GM18511 (cell line): ENCODE measurements at regions not wholly inside any gene's neighbourhood (a gene's known extent, or its start where the extent isn't known, plus 50 kb on each side); places are given as distances from the start of the nearest gene placed in this dataset.
"Not testable (repeated sequence)": the region's sequence is repeated elsewhere in the genome, so short reads cannot be mapped to it uniquely, and the experiment has no call there.

ENCODE experiments used
- ATAC-seq: cut with Tn5 transposase; IDR thresholded peaks from one replicate; pipeline ENCODE4 v1.9.1; 2021; ENCODE audit warnings: mild to moderate bottlenecking, moderate library complexity; ENCODE audit not compliant: unreplicated experiment

DNA sequence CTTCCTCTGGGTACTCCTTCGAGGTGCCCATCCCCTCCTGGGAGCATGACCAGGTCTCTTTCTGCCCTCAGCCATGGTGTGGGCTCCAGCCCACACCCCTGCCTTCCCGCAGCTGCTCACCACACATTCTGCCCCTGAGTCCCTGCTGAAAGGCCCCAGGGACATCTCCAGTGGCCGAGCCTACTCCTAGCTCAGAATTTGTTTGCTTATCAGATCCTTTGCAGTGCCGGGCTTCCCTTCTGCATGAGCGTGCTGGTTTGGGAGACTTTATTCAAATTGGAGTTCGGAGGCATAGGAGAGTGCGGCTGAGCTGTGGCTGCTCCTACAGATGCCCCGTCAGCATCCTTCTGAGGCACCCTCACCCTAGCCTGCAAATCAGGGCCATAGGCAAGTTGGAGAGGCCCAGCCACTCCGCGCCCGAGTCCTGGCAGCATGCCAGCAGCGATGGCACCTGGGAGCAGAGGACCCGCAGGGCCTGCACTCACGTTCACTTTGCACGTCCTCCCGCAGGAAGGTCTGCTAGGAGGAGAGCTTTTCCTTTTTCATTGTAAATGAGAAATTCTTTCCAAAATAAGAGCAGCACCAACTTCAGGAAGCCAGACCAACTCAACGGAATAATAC, 327.3 kb downstream of the QKI start:
- ATAC-seq = no peak

DNA sequence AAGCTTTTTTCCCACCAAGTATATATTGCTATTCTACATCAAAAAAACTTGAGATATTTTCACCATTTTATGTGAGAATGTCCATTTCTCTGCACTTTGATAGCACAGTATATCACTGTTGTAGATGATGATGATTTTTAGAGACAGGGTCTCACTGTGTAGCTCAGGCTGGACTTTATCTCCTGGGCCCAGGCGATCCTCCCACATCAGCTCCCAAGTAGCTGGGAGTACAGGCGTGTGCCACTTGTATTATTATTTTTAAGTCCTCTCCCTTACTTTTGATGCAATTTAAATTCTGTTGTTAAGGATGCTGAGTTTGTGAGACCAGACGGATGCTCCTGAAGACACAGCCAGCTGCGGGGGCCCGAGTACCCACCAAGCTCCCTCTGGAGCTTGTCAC, 326.8 kb downstream of the QKI start:
- ATAC-seq = no peak

DNA sequence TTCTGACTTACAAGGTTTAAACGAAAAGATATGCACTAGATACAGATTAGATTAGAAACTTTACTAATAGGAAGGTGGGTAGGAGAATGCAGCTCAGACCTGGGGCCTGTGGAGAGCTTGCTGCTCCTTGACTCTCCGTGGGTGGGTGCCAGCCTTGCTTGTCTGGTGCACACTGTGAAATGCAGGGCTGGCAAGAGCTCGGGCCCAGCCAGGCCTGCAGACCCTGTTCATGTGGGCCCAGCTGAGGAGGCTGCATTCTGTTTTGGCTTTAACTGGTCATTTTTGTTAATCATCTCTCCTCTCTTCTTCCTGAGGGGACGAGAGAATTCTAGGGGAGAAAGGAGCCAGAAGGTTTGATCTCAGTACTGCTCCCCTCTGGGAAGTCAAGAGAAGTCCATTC, 325.4 kb downstream of the QKI start:
- ATAC-seq = no peak

DNA sequence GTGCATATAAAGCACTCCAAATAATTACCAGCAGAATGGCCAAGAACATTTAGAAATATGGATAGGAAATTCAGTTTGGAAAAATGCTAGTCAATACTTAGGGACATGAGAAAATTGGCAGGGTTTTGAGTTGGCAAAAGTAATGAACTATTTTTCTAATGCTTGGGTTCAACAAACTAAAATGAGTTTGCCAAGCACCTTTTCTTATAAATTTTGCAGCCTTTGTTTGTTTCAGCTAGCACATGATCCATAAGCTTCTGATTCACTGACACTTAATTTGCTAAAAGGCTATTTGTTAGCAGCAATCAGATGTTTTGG, 324.8 kb downstream of the QKI start:
- ATAC-seq = no peak

DNA sequence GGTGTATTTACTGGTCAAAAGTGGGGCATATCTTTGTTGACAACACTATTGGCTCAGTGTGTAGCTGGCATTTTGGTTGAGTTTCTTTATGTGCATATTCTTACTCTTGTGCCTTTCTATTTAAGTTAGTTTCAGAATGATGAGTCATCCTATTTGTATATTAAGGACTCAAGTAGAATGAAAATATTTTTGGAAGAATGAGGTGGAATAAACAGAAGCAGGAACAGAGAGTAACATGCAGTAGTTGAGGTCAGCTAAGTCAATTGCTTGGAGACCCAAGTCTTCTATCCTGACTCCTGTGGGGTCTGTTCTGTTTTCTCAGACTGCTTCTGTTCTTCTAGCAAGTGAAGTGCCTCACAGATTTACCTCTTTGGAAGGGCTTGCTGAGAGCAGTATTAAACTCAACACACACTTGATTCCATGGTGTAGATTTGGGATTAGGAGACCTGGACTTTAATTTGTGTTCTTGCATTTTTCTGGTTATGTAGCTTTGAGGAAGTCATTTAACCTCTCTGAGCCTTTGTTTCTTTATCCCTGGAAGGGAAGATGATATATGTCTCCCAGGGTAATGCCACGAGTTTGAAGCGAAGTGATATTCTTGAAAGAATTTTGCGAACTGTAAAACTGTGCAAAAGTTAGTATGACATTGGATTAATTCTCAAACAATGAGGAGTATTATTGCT, 324.3 kb downstream of the QKI start:
- ATAC-seq = peak; percentile 67

DNA sequence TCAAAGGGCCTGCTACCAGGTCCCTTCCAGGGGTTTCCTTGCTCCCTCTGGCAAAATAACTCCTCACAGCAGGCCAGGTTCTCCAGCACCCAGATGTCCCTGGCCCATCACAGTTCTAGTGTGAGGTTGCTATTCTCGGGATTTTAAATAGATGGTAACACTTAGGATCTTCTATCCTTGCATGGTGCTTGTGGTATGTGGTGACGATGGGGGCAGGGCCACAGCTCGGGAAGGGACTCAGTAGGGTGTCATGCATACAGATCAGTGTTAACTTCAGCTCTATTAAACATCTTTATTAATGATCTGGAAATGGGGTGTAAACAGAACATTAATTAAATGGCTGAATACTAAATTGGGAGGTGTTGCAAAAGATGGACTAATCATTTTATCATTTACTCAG, 323.8 kb downstream of the QKI start:
- ATAC-seq = no peak

DNA sequence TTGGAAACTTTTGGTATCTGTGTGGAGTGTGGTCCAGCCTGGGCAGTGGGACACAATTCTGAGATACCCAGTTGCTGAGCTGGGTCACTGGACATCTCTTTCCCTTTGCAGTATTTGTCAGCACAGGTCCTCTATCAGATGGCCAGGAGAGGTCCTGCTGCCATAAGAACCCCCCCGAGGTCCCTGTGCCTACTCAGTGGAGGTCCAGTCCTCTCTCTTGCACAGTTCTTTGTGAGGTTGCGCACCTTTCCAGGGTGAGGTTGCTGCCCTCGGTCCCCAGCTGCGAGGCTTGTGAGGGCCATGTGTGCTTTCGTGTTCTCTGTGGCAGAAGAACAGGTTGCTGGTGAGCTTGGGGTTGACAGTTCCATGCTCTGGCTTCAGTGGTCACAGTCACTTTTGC, 320.6 kb downstream of the QKI start:
- ATAC-seq = no peak

DNA sequence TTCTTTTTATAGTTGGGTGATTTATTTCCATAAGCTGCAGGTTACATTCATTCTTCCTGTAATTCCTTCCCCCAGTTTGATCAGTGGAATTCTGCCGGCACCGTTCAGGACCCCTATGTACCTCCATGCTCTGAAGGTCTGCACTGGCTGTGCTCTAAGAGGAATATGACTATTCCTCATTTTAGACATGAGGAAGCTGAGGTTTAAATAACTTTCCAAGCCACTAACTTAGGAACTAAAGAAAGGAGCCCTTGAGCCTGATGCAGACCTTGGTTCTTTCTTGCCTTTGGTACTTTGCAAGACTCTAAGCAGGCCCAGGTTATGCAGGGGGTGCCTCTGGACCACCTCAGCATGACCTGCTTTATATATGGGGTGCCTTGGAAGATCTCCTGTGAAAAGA, 318.5 kb downstream of the QKI start:
- ATAC-seq = no peak

DNA sequence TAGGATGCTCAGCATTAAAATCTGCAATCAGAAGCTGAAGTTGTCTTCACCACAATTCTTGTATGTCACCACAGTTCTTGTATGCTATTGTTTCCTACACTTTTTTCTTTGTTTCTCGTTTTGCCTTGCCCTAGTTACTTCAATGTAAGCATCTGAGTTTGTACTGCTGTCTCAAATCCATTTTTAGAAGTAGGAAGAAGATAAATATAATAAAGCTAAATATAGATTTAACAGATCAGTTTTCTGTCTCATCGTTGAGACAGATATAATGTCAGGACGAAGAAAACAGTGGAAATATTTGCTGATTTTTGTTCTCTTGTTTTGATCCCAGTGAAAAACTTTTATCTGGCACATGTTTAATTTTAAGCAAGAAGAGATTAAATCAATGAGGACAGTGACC, 318.0 kb downstream of the QKI start:
- no peak for ATAC-seq

DNA sequence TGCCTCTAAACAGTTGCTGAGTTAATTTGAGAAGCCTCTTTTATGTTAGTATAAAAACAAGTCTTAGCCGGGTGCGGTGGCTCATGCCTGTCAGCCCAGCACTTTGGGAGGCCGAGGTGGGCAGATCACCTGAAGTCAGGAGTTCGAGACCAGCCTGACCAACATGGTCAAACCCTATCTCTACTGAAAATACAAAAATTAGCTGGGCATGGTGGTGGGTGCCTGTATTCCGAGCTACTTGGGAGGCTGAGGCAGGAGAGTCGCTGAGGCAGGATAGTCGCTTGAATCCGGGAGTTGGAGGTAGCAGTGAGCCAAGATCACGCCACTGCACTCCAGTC, 317.5 kb downstream of the QKI start:
- ATAC-seq = not testable (repeated sequence)

DNA sequence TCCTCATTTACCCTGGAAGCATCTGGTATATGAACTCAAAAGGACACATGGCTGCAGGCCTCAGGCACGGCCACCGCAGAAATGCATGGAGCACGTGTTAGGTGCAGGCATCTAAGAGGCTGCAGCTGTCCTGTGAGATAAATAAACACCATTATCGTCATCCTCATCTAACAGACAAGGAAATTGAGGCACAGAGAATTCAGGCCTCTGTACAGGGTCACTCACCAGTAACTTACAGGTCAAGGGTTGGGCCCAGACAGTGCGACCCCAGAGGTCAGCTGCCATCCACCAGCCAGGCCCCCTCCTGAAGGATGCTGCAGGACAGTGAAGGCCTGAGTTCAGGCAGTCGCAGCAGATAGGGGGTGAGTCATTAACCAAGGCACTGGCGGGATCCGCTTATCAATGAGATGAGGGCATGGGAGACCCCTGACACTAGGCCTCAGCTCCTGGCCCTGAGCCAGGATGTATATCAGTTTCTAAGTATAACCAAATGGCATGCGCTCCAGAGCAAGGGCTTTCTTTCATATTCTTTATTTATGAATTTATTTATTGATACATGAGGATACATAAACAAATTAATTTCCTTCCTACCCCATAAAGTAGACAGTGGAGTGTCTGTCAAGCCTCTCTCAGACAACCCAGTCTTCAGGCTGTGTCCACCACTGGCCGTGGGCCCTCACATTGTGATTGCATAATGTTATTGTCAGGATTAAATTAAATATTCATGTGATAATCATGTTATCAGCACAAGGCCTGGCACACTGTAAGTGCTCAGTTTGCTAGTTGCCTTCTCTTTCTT, 316.9 kb downstream of the QKI start:
- ATAC-seq = no peak

DNA sequence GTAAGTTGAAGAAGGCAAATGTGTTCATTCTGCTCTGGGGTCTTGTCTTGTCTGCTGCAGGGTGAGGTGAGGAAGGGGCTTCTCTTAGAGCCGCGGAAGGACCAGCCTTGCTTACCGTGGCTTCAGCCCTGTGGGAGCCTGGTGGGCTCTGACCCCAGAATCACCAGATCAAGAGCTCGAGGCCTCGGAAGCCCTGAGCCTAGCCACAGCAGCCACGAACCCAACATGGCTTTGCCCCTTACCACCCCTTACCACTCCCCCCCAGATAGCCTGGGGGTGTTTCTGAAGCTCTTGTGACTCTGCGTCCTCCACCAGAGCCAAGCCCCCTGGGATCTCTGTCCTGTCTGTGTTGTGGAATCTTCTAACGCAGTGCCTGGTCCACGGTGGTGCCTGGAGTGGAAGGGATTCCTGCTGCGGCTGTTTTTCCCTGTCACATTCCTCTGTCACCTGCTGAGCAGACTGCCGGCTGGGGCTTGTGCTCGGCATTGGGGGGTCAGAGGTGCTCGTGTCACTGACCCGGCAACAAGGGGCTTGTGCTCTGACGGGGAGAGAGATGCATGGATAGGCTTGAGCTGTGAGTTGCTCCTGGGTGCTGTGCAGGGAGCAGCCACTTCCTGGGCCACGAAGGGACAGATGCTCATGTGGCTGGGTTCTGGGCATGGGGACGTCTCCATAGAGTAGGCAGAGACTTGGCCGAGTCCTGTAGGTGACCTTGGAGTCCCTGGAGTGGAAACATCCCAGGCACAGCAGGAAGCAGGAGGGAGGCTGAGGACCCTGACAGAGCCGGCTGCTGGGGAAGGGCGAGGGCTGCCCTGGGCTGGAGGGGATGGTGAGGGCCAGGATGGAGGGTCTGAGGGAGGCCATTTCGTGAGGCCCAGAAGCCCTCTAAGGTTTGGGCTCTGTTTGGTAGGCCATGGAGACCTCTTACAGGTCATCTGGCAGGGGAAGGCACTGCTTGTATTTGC, 316.0 kb downstream of the QKI start:
- ATAC-seq = no peak

DNA sequence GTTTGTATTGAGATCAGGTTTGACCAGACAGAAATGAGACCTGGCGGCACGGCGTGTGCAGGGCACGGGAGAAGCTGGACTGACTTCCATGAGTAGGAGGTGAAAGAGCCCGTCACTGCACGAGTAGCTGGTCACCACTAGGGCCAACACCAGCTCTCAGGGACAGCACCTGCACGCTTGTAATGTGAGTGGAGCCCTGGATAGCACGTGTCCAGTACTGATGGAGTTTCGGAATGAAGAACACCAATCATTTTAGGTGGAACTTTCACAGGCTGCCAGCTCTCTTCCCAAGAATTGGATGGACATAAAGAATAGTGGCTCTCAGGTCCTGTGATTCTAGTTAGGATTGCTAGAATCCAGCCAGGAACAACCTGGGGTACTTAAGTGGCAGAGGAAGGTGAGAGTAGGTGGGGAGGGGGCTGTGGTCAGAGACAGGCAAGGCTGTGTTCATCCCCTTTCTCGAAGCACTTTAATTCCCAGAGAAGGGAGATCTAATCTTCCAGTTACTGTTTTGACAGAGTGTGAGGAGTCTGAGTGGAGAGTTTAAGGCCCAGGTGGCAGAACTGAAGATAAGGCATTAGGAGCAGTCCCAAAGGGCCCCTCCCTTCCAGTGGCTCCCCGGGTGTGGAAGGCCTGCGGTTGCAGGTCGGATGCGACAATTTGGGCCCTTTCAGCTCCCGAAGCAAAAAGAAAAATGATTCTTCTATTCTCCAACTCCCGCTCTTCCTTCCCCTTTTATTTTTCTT, 314.8 kb downstream of the QKI start:
- no peak for ATAC-seq

DNA sequence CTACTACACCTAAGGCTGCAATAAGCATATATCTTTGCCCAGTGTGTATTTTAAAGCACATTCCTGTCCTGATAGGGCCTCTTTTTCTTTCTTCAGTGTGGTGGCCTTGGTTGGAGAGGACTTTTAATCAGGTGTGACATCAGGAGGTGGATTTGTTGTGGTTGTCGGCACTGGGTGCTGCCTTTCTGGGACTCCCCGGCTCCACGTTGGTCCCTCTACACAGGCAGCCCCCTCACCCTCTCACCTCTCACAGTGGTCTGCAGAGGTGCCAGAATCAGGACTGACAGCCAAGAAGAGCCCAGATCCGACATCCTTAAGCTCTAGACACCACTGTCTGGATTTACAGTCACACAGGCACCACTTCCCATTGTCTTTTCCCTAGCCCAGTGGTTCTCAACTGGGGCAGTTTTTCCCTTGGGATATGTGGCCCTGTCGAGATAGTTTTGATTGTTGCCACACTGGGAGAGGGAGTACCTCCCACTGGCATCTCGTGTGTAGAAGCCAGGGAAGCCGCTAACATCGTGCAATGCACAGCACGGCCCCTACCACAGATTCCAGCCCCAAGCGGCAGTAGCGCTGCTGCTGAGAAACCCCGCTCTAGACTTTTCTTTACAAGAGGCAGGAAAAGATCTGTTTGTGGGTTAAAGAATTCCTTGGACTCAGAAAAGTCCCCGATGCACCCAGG, 314.1 kb downstream of the QKI start:
- no peak for ATAC-seq

DNA sequence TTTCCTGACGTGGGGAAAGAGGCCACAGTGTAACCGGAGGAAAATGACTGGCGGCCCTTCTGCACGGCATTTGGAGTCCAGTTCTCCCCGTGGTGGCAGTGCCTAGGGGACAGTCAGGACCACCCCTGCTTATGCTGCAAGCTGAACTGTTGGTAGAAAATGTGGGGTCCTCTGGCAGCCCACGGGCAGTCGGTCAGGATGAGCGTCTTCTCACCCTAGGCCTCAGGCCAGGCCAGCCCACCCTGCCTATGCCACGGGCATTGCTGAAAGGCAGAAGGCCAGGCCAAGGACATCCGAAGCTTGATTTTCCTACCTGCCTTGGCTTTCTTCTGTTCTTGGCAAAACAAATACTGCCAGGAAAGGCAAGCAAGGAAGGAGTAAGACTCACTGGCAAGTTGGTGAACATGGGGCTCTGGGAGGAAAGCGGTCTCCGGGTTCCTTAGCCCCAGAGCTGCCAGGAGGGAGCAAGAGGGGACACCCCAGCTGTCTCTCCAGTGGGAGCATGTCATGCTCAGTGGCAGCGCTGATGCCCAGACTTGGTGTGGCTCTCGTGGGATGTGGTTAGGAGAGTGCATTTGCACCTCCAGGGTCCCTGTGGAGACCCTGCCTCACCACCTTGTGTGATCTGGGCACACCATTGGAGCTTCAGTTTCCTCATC, 311.6 kb downstream of the QKI start:
- no peak for ATAC-seq

DNA sequence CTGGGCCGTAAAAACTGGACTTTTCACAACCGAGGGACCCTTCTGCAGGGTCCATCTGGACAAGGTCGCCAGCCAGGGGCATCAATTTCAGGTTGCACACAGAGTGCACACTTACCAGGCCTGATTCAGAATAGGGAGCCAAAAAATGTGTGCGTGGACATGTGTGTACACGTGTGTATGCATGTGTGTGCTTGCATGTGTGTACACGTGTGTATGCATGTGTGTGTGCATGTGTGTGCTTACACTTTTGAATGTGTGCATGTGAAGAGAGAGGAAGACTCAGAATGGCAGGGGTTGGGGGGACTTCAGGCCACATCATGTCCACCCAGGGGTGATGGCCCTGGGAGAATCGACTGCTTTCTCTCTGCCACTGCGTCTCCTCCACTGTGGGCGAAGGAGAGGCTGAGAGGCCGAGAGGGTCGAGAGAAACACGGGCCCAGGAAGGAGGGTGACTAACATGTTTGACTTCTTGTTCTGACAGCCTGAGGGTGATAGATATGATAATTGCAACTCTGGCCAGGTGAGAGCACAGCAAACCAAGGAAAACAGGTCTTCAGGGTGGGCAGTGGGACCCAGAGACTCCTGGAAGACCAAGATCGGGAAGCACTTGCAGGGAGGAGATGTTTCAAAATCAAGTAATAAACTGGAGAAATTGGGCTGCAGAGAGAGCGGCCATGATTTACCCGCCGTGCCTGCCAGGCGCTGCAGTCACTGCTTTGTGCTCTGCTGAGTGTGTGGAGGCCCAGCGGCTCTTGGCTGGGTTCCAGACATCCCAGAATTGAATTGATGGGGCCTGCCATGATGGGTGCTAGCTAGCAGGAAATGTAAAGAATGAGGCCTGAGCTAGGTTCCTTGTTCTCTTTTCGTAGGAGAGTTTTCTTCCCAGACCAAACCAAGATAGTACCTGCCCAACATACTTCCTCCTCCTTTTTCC, 310.8 kb downstream of the QKI start:
- ATAC-seq = no peak

DNA sequence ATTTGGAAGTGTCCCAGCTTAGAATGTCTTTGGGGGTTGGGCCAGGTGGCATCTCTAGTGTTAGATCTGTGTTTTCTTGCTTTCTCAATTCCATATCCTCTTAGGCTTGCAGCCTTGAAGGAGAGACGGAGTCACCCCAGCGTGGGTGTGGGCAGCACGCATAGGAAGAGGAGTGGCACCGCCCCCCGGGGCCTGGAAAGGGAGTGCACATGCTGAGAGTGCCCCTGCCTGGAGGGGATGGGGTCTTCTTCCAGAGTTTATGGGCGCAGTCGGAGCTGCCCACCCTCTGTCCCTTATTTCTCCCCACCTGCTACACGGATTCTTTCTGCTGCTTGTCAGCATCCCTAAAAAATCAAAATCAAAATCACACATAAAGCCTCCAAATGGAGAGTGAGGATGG, 309.7 kb downstream of the QKI start:
- no peak for ATAC-seq

DNA sequence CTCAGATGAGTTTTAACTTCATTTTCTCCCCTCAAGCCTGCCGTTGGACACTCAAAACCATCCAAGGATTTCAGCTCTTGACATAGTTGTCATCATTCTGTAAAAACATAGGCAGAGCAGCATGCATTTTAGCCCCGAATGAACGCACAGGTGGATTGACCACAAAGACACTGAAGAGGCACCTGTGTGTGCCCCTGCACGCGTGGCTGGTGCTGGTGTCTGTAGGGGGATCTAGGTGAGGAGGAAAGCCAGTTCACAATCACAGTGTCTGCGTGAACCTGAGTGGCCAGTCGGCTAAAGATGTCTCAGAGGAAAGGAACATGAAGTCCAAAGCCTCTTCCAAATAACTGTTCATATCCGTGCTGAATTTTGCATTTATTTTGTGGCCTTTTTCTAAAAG, 309.2 kb downstream of the QKI start:
- ATAC-seq = no peak
